OCI-LY7 (cell line): ENCODE measurements at regions not wholly inside any gene's neighbourhood (a gene's known extent, or its start where the extent isn't known, plus 50 kb on each side); places are given as distances from the start of the nearest gene placed in this dataset.

Source experiments
- BruUV-seq: library from RNA; stranded (reverse); fragments of 400-500 nt; replicated peaks from 2 replicates; lab custom pipeline; 2021; lab: Mats Ljungman, UMichigan
- CTCF ChIA-PET: fragments of 300-600 bp; sonication (Branson Sonifier 250); formaldehyde crosslinking; loops from one replicate; lab custom pipeline; 2022; ENCODE audit warnings: antibody characterized with exemption; ENCODE audit not compliant: unreplicated experiment; lab: Charles Lee
- POLR2A ChIA-PET: fragments of 300-600 bp; sonication (Branson Sonifier 250); formaldehyde crosslinking; loops from one replicate; lab custom pipeline; 2022; ENCODE audit warnings: antibody characterized with exemption; lab: Charles Lee
- DNase-seq: peaks from one replicate; pipeline ENCODE4 v3.0.0-alpha.2; 2015; ENCODE audit warnings: low spot score
- H2AFZ ChIP-seq: fragments of 200-600 bp; sonication (generic), shearing (Covaris generic); 2 replicates; pipeline ENCODE4 v1.6.1; 2014; ENCODE audit warnings: mild to moderate bottlenecking, antibody characterized with exemption, low read length, moderate library complexity
- H3K27ac ChIP-seq: fragments of 200-600 bp; sonication (generic); 2 replicates; pipeline ENCODE4 v1.5.1; 2014; ENCODE audit warnings: mixed run types, low read depth, mild to moderate bottlenecking, moderate library complexity, low read length, inconsistent platforms; ENCODE audit not compliant: poor library complexity, severe bottlenecking
- H3K36me3 ChIP-seq: fragments of 200-600 bp; sonication (generic); 2 replicates; pipeline ENCODE4 v1.6.1; 2014; ENCODE audit warnings: mild to moderate bottlenecking, antibody characterized with exemption, low read length, moderate library complexity, mixed read lengths; ENCODE audit not compliant: insufficient read depth
- H3K4me1 ChIP-seq: fragments of 200-600 bp; sonication (generic); 2 replicates; pipeline ENCODE4 v1.5.1; 2014; ENCODE audit warnings: mild to moderate bottlenecking, low read length; ENCODE audit not compliant: insufficient read depth, poor library complexity, severe bottlenecking
- H3K4me2 ChIP-seq: fragments of 200-600 bp; sonication (generic); 2 replicates; pipeline ENCODE4 v1.6.1; 2014; ENCODE audit warnings: mild to moderate bottlenecking, low read length
- H3K4me3 ChIP-seq: fragments of 200-600 bp; sonication (generic); 2 replicates; pipeline ENCODE4 v1.5.1; 2014; ENCODE audit warnings: mild to moderate bottlenecking, low read depth, low read length; ENCODE audit not compliant: poor library complexity, severe bottlenecking
- H3K79me2 ChIP-seq: fragments of 200-600 bp; sonication (generic); 2 replicates; pipeline ENCODE4 v1.6.1; 2016; ENCODE audit warnings: low read depth, mild to moderate bottlenecking, low read length, moderate library complexity, mixed read lengths; ENCODE audit not compliant: insufficient read depth
- H3K9me2 ChIP-seq: fragments of 200-600 bp; sonication (generic); 2 replicates; pipeline ENCODE4 v1.6.1; 2016; ENCODE audit warnings: mild to moderate bottlenecking, low read length, mixed read lengths; ENCODE audit not compliant: insufficient read depth
- H3K9me3 ChIP-seq: fragments of 200-600 bp; sonication (generic); 2 replicates; pipeline ENCODE4 v1.6.1; 2014; ENCODE audit warnings: mild to moderate bottlenecking, mixed run types, low read length, mixed read lengths
- H4K20me1 ChIP-seq: fragments of 200-600 bp; sonication (generic); 2 replicates; pipeline ENCODE4 v1.6.1; 2014; ENCODE audit warnings: mild to moderate bottlenecking, antibody characterized with exemption, low read length, moderate library complexity, mixed read lengths; ENCODE audit not compliant: insufficient read depth
- EZH2phosphoT487 ChIP-seq: fragments of 200-600 bp; sonication (generic); IDR thresholded peaks from 2 replicates; pipeline ENCODE4 v1.6.1; 2018; ENCODE audit warnings: low read depth, borderline replicate concordance, mild to moderate bottlenecking, mixed run types, antibody characterized with exemption, low read length, moderate library complexity, mixed read lengths
- intact Hi-C: fragments of 100-400 bp; cut with micrococcal nuclease; formaldehyde crosslinking; loops from one replicate; pipeline ENCODE4 v1.10.0; 2022; ENCODE audit not compliant: unreplicated experiment
- TF ChIP-seq, protein P1 (sequence below): fragments of 200-600 bp; sonication (generic); conservative IDR thresholded peaks from 2 replicates; pipeline ENCODE4 v1.5.1; 2014; ENCODE audit warnings: mild to moderate bottlenecking, antibody characterized with exemption, low read length, moderate library complexity, mixed read lengths

GRCh38 chr6:78605909-78606446, 261.4 kb upstream of the IRAK1BP1 start:
- no peak for DNase-seq
- ChIA-PET CTCF (no interaction called here), POLR2A (interaction anchor here (0.6 kb wide), 1 partner anchor 798 kb away, joined by 3 read pairs; no protein-coding TSS in a partner anchor)
- H3K9me3 ChIP-seq: no peaks in the 10 kb centered on the region
- no peak overlapping the region for H3K4me2 ChIP-seq
- intact Hi-C loops: no loop called here
- no peaks in the 10 kb centered on the region for H3K36me3 ChIP-seq
- no peaks in the 10 kb centered on the region for H3K9me2 ChIP-seq
- H3K27ac ChIP-seq: no peak overlapping the region
- H4K20me1 ChIP-seq: no peaks in the 10 kb centered on the region
- no peaks in the 10 kb centered on the region for H3K4me1 ChIP-seq
- no peaks in the 10 kb centered on the region for H3K79me2 ChIP-seq
- H2AFZ ChIP-seq: no peak overlapping the region
- no TSS peak for BruUV-seq
- TF ChIP-seq EZH2phosphoT487: no peak
- TF ChIP-seq, protein P1, sequence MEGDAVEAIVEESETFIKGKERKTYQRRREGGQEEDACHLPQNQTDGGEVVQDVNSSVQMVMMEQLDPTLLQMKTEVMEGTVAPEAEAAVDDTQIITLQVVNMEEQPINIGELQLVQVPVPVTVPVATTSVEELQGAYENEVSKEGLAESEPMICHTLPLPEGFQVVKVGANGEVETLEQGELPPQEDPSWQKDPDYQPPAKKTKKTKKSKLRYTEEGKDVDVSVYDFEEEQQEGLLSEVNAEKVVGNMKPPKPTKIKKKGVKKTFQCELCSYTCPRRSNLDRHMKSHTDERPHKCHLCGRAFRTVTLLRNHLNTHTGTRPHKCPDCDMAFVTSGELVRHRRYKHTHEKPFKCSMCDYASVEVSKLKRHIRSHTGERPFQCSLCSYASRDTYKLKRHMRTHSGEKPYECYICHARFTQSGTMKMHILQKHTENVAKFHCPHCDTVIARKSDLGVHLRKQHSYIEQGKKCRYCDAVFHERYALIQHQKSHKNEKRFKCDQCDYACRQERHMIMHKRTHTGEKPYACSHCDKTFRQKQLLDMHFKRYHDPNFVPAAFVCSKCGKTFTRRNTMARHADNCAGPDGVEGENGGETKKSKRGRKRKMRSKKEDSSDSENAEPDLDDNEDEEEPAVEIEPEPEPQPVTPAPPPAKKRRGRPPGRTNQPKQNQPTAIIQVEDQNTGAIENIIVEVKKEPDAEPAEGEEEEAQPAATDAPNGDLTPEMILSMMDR: no peak
- H3K4me3 ChIP-seq: no peak overlapping the region

- Histone ChIP-seq H3K27ac (no peak overlapping the region), H3K36me3 (no peaks in the 10 kb centered on the region), H3K79me2 (no peaks in the 10 kb centered on the region), H3K9me2 (no peaks in the 10 kb centered on the region), H4K20me1 (no peaks in the 10 kb centered on the region), H3K4me3 (no peak overlapping the region), H2AFZ (no peak overlapping the region), H3K9me3 (no peaks in the 10 kb centered on the region), H3K4me1 (no peaks in the 10 kb centered on the region), H3K4me2 (no peak overlapping the region)
- no peak for DNase-seq
- no TSS peak for BruUV-seq
- no peak for TF ChIP-seq EZH2phosphoT487
- TF ChIP-seq, protein P1: no peak
- CTCF ChIA-PET: no interaction called here
- intact Hi-C loops: no loop called here
- POLR2A ChIA-PET: no interaction called here
Observed at GRCh38 chr6:78607189-78607588, 260.2 kb upstream of the IRAK1BP1 start.

DNA sequence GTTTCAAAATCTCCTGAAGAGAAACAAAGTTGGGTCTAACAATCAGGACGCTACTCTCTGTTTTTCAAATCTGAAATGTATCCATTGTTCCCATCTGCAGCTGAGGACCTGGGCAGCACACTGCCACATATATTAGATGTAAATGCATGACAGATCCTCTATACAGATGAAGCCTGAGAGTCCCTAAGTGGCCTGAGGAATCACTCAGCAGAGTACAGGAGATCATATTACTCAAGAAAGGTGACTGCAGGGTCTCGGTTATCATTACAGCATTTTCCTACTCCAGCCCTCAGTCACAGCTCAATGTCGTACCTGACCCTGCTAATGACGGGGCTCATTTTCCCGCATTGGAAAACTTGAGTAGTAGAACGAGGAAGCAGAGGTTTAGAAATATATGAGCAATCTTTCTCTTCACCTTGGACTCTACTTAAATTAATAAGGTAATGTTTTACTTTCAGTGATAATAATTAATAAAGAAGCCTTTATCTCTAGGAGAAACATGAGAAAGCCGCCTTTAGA, 256.2 kb upstream of the IRAK1BP1 start:
- POLR2A ChIA-PET: interaction anchor here (0.6 kb wide), 1 partner anchor 588 kb away, joined by 4 read pairs; no protein-coding TSS in a partner anchor
- intact Hi-C loops: no loop called here

More for the DNA sequence above, 256.2 kb upstream of the IRAK1BP1 start:
- no peak for DNase-seq
- H3K79me2 ChIP-seq: no peaks in the 10 kb centered on the region
- H3K4me3 ChIP-seq: no peak overlapping the region
- CTCF ChIA-PET: no interaction called here
- H3K4me2 ChIP-seq: no peak overlapping the region
- H3K27ac ChIP-seq: no peak overlapping the region
- no peaks in the 10 kb centered on the region for H3K9me2 ChIP-seq
- TF ChIP-seq, protein P1: no peak
- TF ChIP-seq EZH2phosphoT487: no peak
- no peaks in the 10 kb centered on the region for H3K36me3 ChIP-seq
- H3K4me1 ChIP-seq: no peaks in the 10 kb centered on the region
- no TSS peak for BruUV-seq
- H4K20me1 ChIP-seq: no peaks in the 10 kb centered on the region
- H3K9me3 ChIP-seq: no peaks in the 10 kb centered on the region
- no peak overlapping the region for H2AFZ ChIP-seq
